NCI-H2029 treated with DMSO at 0.1 percent for 48 hours (cell line): ENCODE measurements at regions not wholly inside any gene's neighbourhood (a gene's known extent, or its start where the extent isn't known, plus 50 kb on each side); places are given as distances from the start of the nearest gene placed in this dataset.

Experiments used
- DNase-seq: peaks from one replicate; lab custom pipeline; 2025; lab: John Stamatoyannopoulos, UW

GRCh38 chr16:73882651-73883050, 414.0 kb upstream of the PSMD7 start:
- DNase-seq, result no peak

- DNase-seq, result no peak
These were observed 414.6 kb upstream of the PSMD7 start for GRCh38 chr16:73882033-73882432.

- DNase-seq, result no peak
These were observed 417.0 kb upstream of the PSMD7 start for GRCh38 chr16:73879621-73880020.

GRCh38 chr16:73878611-73879010, 418.0 kb upstream of the PSMD7 start:
- peak; percentile 57 for DNase-seq

GRCh38 chr16:73877150-73877549, 419.5 kb upstream of the PSMD7 start:
- DNase-seq, result no peak

- DNase-seq, result no peak
These were observed 420.5 kb upstream of the PSMD7 start for GRCh38 chr16:73875996-73876690.

GRCh38 chr16:73874324-73874723, 422.3 kb upstream of the PSMD7 start:
- no peak for DNase-seq

GRCh38 chr16:73873643-73874042, 423.0 kb upstream of the PSMD7 start:
- no peak for DNase-seq

GRCh38 chr16:73872856-73873255, 423.8 kb upstream of the PSMD7 start:
- DNase-seq, result no peak

GRCh38 chr16:73871088-73871733, 425.4 kb upstream of the PSMD7 start:
- DNase-seq, result no peak

- no peak for DNase-seq
These were observed 427.5 kb upstream of the PSMD7 start for GRCh38 chr16:73869126-73869525.

- DNase-seq, result no peak
These were observed 431.7 kb upstream of the PSMD7 start for GRCh38 chr16:73864868-73865267.

GRCh38 chr16:73858326-73858725, 438.3 kb upstream of the PSMD7 start:
- no peak for DNase-seq

GRCh38 chr16:73853968-73854367, 442.6 kb upstream of the PSMD7 start:
- no peak for DNase-seq

- DNase-seq, result no peak
These were observed 444.1 kb upstream of the PSMD7 start for GRCh38 chr16:73852561-73852960.

GRCh38 chr16:73848993-73849392, 447.6 kb upstream of the PSMD7 start:
- no peak for DNase-seq

GRCh38 chr16:73847090-73847489, 449.5 kb upstream of the PSMD7 start:
- no peak for DNase-seq

- DNase-seq, result no peak
These were observed 450.3 kb upstream of the PSMD7 start for GRCh38 chr16:73846356-73846755.

GRCh38 chr16:73846007-73846330, 450.6 kb upstream of the PSMD7 start:
- DNase-seq, result no peak

GRCh38 chr16:73845238-73846006, 451.2 kb upstream of the PSMD7 start:
- no peak for DNase-seq

- no peak for DNase-seq
These were observed 455.9 kb upstream of the PSMD7 start for GRCh38 chr16:73840728-73841127.

GRCh38 chr16:73831220-73831619, 465.4 kb upstream of the PSMD7 start:
- DNase-seq, result no peak

- no peak for DNase-seq
These were observed 473.3 kb upstream of the PSMD7 start for GRCh38 chr16:73823205-73823849.
